ENCODE measurements at regions not wholly inside any gene's neighbourhood (a gene's known extent, or its start where the extent isn't known, plus 50 kb on each side); places are given as distances from the start of the nearest gene placed in this dataset.

- TF ChIP-seq POLR2A (IDR thresholded peaks at IDR 0.05) (no peak), CTCF (IDR thresholded peaks at IDR 0.05) (no peak)
- WGBS, 2 donors: 80 to 83% methylated on average over 3 of the region's 3 CpGs
- Histone ChIP-seq H3K4me3 (no peak overlapping the region), H3K4me1 (no peaks in the 10 kb centered on the region), H3K27ac (no peak overlapping the region), H3K9me3 (no peaks in the 10 kb centered on the region), H3K27me3 (no peaks in the 10 kb centered on the region), H3K36me3 (ENCODE audit: low read depth, missing control alignments) (no peaks in the 10 kb centered on the region)
- DNase-seq: no peak
- intact Hi-C loops (cut with DNase I; ENCODE audit: low total_unique reads): no loop called here
Measured at GRCh38 chr16:54584121-54584520, 297.5 kb upstream of the IRX3 start.

GRCh38 chr16:54582631-54583250 is 296.2 kb upstream of the IRX3 start:
- intact Hi-C loops (cut with DNase I; ENCODE audit: low total_unique reads): no loop called here
- Histone ChIP-seq H3K4me1 (peaks cover 2% of the 10 kb centered on the region), H3K27ac (no peak overlapping the region), H3K4me3 (no peak overlapping the region), H3K9me3 (no peaks in the 10 kb centered on the region), H3K27me3 (no peaks in the 10 kb centered on the region), H3K36me3 (ENCODE audit: low read depth, missing control alignments) (no peaks in the 10 kb centered on the region)
- DNase-seq: no peak
- TF ChIP-seq CTCF (IDR thresholded peaks at IDR 0.05) (no peak), POLR2A (IDR thresholded peaks at IDR 0.05) (no peak)
- 62 to 64% methylated on average over 7 to 11 of the region's 11 CpGs for WGBS, 2 donors

GRCh38 chr16:54579106-54579728 is 292.6 kb upstream of the IRX3 start:
- H3K9me3 ChIP-seq: no peaks in the 10 kb centered on the region
- H3K4me3 ChIP-seq: no peak overlapping the region
- intact Hi-C loops (cut with DNase I; ENCODE audit: low total_unique reads): no loop called here
- no peak for DNase-seq
- no peak for TF ChIP-seq CTCF (IDR thresholded peaks at IDR 0.05)
- no peak for TF ChIP-seq POLR2A (IDR thresholded peaks at IDR 0.05)
- H3K27me3 ChIP-seq: no peaks in the 10 kb centered on the region
- no peaks in the 10 kb centered on the region for H3K36me3 ChIP-seq (ENCODE audit: low read depth, missing control alignments)
- 84 to 89% methylated on average over 2 of the region's 2 CpGs for WGBS, 2 donors
- peaks cover 10% of the 10 kb centered on the region for H3K4me1 ChIP-seq
- no peak overlapping the region for H3K27ac ChIP-seq

- no peak for DNase-seq
- intact Hi-C loops (cut with DNase I; ENCODE audit: low total_unique reads): no loop called here
- WGBS, 2 donors: 22 to 34% methylated on average over 15 of the region's 15 CpGs
- no peaks in the 10 kb centered on the region for H3K36me3 ChIP-seq (ENCODE audit: low read depth, missing control alignments)
- H3K9me3 ChIP-seq: no peaks in the 10 kb centered on the region
- TF ChIP-seq POLR2A (IDR thresholded peaks at IDR 0.05): no peak
- TF ChIP-seq CTCF (IDR thresholded peaks at IDR 0.05): no peak
- H3K4me1 ChIP-seq: peaks cover 10% of the 10 kb centered on the region
- no peak overlapping the region for H3K27ac ChIP-seq
- H3K27me3 ChIP-seq: no peaks in the 10 kb centered on the region
- no peak overlapping the region for H3K4me3 ChIP-seq
Measured at GRCh38 chr16:54577651-54578128, 291.1 kb upstream of the IRX3 start.

GRCh38 chr16:54576785-54577184 is 290.2 kb upstream of the IRX3 start:
- 46 to 49% methylated on average over 4 of the region's 4 CpGs for WGBS, 2 donors
- Histone ChIP-seq H3K9me3 (no peaks in the 10 kb centered on the region), H3K4me3 (no peak overlapping the region), H3K27me3 (no peaks in the 10 kb centered on the region), H3K27ac (no peak overlapping the region), H3K4me1 (peaks cover 10% of the 10 kb centered on the region), H3K36me3 (ENCODE audit: low read depth, missing control alignments) (no peaks in the 10 kb centered on the region)
- no peak for DNase-seq
- intact Hi-C loops (cut with DNase I; ENCODE audit: low total_unique reads): no loop called here
- TF ChIP-seq POLR2A (IDR thresholded peaks at IDR 0.05): no peak
- TF ChIP-seq CTCF (IDR thresholded peaks at IDR 0.05): no peak
